Naive B cell (primary cell): ENCODE measurements at regions not wholly inside any gene's neighbourhood (a gene's known extent, or its start where the extent isn't known, plus 50 kb on each side); places are given as distances from the start of the nearest gene placed in this dataset.

ENCODE experiments used
- ATAC-seq, 2 donors: fragments of 150-1000 bp; cut with Tn5 transposase; 2 replicates each; pipeline ENCODE4 v1.10.0; 2021; ENCODE audit warnings: low read depth in 2 of 2, mild to moderate bottlenecking in 2 of 2, moderate library complexity in 2 of 2
- DNase-seq: peaks from one replicate; pipeline ENCODE4 v3.0.0; 2022
- H3K27ac Mint-ChIP-seq, 6 donors: one replicate each; pipeline ENCODE4 v1.8.0; 2020 to 2022; ENCODE audit warnings: mild to moderate bottlenecking in 6 of 6, mixed read lengths in 6 of 6, moderate library complexity in 5 of 6, inconsistent platforms in 2 of 6
- H3K27me3 Mint-ChIP-seq, 3 donors: one replicate each; pipeline ENCODE4 v1.8.0; 2021 to 2022; ENCODE audit warnings: mixed read lengths in 3 of 3, mild to moderate bottlenecking in 1 of 3
- H3K36me3 Mint-ChIP-seq, 2 donors: one replicate each; pipeline ENCODE4 v1.8.0; 2020 to 2022; ENCODE audit warnings: mixed read lengths in 2 of 2, inconsistent platforms in 1 of 2, mild to moderate bottlenecking in 1 of 2
- H3K4me1 Mint-ChIP-seq, 3 donors: one replicate each; pipeline ENCODE4 v1.8.0; 2020 to 2022; ENCODE audit warnings: mixed read lengths in 3 of 3, inconsistent platforms in 1 of 3, mild to moderate bottlenecking in 1 of 3, moderate library complexity in 1 of 3
- H3K4me3 Mint-ChIP-seq, 8 donors: one replicate each; pipeline ENCODE4 v1.8.0; 2020 to 2022; ENCODE audit warnings: mild to moderate bottlenecking in 8 of 8, mixed read lengths in 8 of 8, moderate library complexity in 8 of 8, inconsistent platforms in 2 of 8
- H3K9me3 Mint-ChIP-seq, 7 donors: one replicate each; pipeline ENCODE4 v1.8.0; 2020 to 2022; ENCODE audit warnings: mixed read lengths in 7 of 7, mild to moderate bottlenecking in 5 of 7, inconsistent platforms in 2 of 7, moderate library complexity in 1 of 7

DNA sequence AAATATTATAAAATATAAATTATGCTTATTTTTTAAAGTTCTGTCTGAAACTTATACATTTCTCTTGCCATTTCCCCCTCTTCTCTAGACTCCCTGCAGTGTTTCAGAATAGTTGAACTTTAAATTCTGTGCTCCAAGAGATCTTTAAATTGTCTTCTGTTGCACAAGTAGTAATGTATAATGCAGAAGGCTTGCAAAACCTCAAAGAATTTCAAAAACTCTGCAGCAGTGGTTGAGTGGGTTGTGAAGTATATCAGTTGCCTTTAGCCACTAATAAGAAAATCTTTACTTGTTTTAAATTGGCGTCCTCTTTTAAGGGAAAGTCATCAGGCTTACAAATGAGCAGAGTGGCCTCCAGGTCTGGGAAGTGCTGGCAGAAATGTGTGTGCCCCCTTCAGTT lies 1153.3 kb upstream of the PABPC4L start:
- Mint-ChIP-seq H3K9me3 (no peaks in the 10 kb centered on the region), H3K27me3 (no peaks in the 10 kb centered on the region), H3K4me1 (no peaks in the 10 kb centered on the region), H3K36me3 (no peaks in the 10 kb centered on the region), H3K4me3 (no peak overlapping the region), H3K27ac (no peak overlapping the region)
- ATAC-seq (no peak), DNase-seq (no peak)

DNA sequence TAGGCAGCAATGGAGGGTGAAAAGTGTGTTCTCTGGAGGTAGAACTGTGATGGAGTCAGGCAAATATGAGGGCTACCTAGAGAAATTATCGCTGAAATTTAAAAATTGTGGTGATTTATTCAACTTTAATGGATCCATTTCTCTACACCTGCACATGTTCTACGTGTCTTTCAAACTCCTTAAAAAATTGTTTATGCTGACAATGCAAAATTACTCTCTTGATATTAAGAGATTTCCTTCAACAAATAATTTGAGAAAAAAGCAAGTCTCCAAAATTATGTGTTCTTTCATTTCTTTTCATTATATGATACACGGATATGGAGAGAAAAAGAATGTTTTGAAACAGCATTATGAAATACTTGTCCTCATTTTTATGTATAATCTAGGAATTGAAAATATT lies 1151.4 kb upstream of the PABPC4L start:
- ATAC-seq = no peak
- H3K36me3 Mint-ChIP-seq = no peaks in the 10 kb centered on the region
- peaks cover 0 to 3% (median 0%) of the 10 kb centered on the region in 7 donors for H3K9me3 Mint-ChIP-seq
- H3K27ac Mint-ChIP-seq = no peak overlapping the region
- H3K4me1 Mint-ChIP-seq = no peaks in the 10 kb centered on the region
- DNase-seq = no peak
- H3K27me3 Mint-ChIP-seq = no peaks in the 10 kb centered on the region
- no peak overlapping the region for H3K4me3 Mint-ChIP-seq

DNA sequence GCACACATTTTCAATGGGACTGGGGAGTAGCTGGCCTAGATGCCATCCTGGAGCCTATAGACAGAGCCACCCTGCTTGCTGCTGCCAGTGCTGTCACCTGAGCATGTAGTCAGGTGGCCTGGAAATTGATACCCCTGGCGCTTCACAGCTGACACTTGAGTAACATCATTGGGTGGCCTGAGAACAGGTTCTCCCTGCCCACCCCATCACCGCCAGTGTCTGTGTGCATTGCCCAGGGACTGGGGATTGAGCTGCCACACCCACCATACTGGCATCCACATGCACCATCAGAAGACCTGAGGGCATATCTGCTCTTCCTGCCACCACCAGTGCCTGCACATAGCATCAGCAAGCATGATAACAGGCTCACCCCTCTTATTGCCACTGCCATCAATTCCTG lies 1142.9 kb upstream of the PABPC4L start:
- Mint-ChIP-seq H3K4me3 (no peak overlapping the region), H3K9me3 (peaks cover 0 to 4% (median 0%) of the 10 kb centered on the region in 7 donors), H3K27ac (no peak overlapping the region), H3K27me3 (no peaks in the 10 kb centered on the region), H3K4me1 (no peaks in the 10 kb centered on the region), H3K36me3 (no peaks in the 10 kb centered on the region)
- ATAC-seq (no peak), DNase-seq (no peak)

DNA sequence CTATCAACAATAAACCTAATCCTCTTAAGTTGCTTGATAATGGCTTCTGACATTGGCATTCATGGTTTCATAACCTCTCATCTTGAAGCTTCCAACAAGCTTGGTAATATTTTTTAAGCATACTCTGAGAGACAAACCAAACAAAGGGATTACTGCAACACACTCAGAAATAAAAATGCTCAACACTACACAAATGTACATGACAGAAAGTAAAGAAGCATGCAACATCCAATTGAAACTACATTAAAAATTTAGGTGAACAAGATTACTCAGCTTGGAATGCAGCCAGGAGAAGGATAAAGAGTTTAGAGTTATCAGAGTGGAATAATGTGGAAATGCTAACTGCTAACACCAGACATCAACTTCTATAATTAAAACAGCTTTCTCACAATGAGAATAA lies 1136.6 kb upstream of the PABPC4L start:
- peaks cover 0 to 2% (median 0%) of the 10 kb centered on the region in 7 donors for H3K9me3 Mint-ChIP-seq
- peak overlapping the region in 1 of 6 donors; percentile 39 for H3K27ac Mint-ChIP-seq
- no peaks in the 10 kb centered on the region for H3K27me3 Mint-ChIP-seq
- ATAC-seq (no peak), DNase-seq (no peak)
- H3K4me1 Mint-ChIP-seq = no peaks in the 10 kb centered on the region
- no peak overlapping the region for H3K4me3 Mint-ChIP-seq
- no peaks in the 10 kb centered on the region for H3K36me3 Mint-ChIP-seq

DNA sequence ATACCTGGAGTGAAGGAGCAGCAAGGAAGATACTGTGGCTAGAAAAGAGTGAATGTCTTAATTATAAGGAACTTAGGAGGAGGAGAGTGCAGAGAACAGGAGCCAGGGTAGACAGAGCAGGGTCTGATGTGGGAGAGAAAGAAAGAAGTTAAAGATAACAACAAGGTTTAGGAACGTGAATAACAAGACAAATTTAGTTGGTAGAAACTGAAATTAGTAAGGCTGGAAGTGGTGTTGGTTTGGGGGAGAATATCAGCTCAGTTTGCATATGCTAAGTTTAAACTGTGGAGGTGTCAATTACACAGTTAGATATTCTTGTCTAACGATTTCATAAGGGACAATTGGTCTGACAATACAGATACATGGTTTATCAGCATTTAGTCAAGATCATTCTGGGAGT lies 1123.7 kb upstream of the PABPC4L start:
- Mint-ChIP-seq H3K4me1 (no peaks in the 10 kb centered on the region), H3K27me3 (no peaks in the 10 kb centered on the region), H3K36me3 (no peaks in the 10 kb centered on the region), H3K4me3 (no peak overlapping the region), H3K9me3 (peaks cover 0 to 9% (median 4%) of the 10 kb centered on the region in 7 donors), H3K27ac (no peak overlapping the region)
- DNase-seq = no peak
- no peak for ATAC-seq

DNA sequence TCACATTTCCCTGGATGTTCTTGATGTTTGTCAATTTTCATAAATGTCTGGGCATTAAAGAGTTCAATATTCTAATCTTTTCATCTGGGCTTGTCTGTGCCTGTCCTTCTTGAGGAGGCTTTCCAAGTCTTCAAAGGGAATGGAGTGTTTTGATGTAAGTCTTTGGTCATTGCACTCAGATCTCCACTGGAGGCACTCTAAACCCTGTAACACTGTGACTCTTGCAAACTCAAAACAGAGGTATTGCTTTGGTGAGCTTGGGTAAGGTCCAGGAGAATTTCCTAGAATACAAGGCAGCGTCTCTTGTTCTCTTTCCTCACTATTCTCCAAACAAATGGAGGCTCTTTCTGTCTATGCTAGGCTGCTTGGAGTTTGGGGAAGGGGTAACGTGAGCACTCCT lies 1118.1 kb upstream of the PABPC4L start:
- ATAC-seq (no peak), DNase-seq (no peak)
- Mint-ChIP-seq H3K27ac (no peak overlapping the region), H3K27me3 (no peaks in the 10 kb centered on the region), H3K9me3 (peaks cover 3 to 9% (median 7%) of the 10 kb centered on the region in 7 donors), H3K4me1 (no peaks in the 10 kb centered on the region), H3K36me3 (no peaks in the 10 kb centered on the region), H3K4me3 (no peak overlapping the region)

GRCh38 chr4:135316266-135316779 lies 1114.7 kb upstream of the PABPC4L start:
- Mint-ChIP-seq H3K36me3 (no peaks in the 10 kb centered on the region), H3K4me1 (no peaks in the 10 kb centered on the region), H3K27me3 (no peaks in the 10 kb centered on the region), H3K4me3 (peak overlapping the region in 1 of 8 donors; percentile 22), H3K27ac (no peak overlapping the region), H3K9me3 (peaks cover 0 to 9% (median 5%) of the 10 kb centered on the region in 7 donors)
- no peak for ATAC-seq
- no peak for DNase-seq

DNA sequence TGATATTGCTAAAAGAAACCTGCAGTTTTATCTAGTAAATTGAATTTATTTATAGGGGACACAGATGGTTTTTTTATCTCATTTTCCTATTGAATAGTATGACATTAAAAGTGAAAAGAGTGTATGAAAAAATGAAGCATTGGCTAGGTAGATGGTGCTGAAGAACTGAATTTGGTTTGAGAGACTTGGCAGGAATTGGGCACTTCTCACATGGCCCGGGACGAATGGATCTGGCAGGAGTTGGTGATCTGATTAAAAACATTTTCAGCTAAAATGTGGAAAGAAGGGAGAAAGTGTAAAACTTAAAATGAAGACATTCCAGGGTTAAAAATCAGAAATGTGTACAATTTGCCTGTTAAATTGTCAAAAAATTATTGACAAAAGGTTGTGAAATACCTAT lies 1088.5 kb upstream of the PABPC4L start:
- no peak for ATAC-seq
- no peak for DNase-seq
- Mint-ChIP-seq H3K9me3 (peaks cover 0 to 6% (median 0%) of the 10 kb centered on the region in 7 donors), H3K4me3 (no peak overlapping the region), H3K27me3 (no peaks in the 10 kb centered on the region), H3K36me3 (no peaks in the 10 kb centered on the region), H3K4me1 (no peaks in the 10 kb centered on the region), H3K27ac (no peak overlapping the region)

GRCh38 chr4:135283934-135284333 lies 1082.3 kb upstream of the PABPC4L start:
- no peak overlapping the region for H3K4me3 Mint-ChIP-seq
- no peak overlapping the region for H3K27ac Mint-ChIP-seq
- ATAC-seq (no peak), DNase-seq (no peak)
- H3K36me3 Mint-ChIP-seq = no peaks in the 10 kb centered on the region
- peaks cover 0 to 9% (median 3%) of the 10 kb centered on the region in 7 donors for H3K9me3 Mint-ChIP-seq
- no peaks in the 10 kb centered on the region for H3K27me3 Mint-ChIP-seq
- no peaks in the 10 kb centered on the region for H3K4me1 Mint-ChIP-seq

- ATAC-seq (no peak), DNase-seq (no peak)
- peaks cover 0 to 14% (median 3%) of the 10 kb centered on the region in 7 donors for H3K9me3 Mint-ChIP-seq
- no peak overlapping the region for H3K4me3 Mint-ChIP-seq
- no peaks in the 10 kb centered on the region for H3K4me1 Mint-ChIP-seq
- no peaks in the 10 kb centered on the region for H3K27me3 Mint-ChIP-seq
- no peak overlapping the region for H3K27ac Mint-ChIP-seq
- no peaks in the 10 kb centered on the region for H3K36me3 Mint-ChIP-seq
Measured at GRCh38 chr4:135282676-135283075, 1081.1 kb upstream of the PABPC4L start.

DNA sequence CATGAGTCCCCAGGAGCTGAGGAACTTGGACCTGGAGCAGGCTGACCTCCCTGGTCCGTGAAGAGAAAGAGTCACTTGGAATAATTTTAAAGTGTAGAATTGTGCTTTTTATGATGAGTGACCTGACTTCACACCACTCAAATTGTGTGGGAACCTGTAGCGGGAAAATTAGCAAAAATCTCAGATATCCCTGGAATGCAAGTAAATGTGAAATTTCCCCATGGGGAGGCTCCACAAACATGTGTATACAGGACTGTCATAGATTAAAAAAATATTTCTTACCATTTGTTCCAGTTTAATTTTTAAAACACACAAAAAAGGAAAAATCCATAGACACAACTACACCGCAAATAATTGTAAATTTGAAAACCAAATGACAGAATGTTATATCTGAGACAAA lies 1079.6 kb upstream of the PABPC4L start:
- Mint-ChIP-seq H3K36me3 (no peaks in the 10 kb centered on the region), H3K27ac (no peak overlapping the region), H3K9me3 (peaks cover 0 to 14% (median 3%) of the 10 kb centered on the region in 7 donors), H3K4me1 (no peaks in the 10 kb centered on the region), H3K27me3 (no peaks in the 10 kb centered on the region), H3K4me3 (no peak overlapping the region)
- DNase-seq (no peak), ATAC-seq (no peak)

- Mint-ChIP-seq H3K27ac (no peak overlapping the region), H3K4me3 (no peak overlapping the region), H3K9me3 (peaks cover 0 to 9% (median 3%) of the 10 kb centered on the region in 7 donors), H3K27me3 (no peaks in the 10 kb centered on the region), H3K36me3 (no peaks in the 10 kb centered on the region), H3K4me1 (no peaks in the 10 kb centered on the region)
- no peak for DNase-seq
- no peak for ATAC-seq
Measured at GRCh38 chr4:135277980-135278315, 1076.4 kb upstream of the PABPC4L start.

DNA sequence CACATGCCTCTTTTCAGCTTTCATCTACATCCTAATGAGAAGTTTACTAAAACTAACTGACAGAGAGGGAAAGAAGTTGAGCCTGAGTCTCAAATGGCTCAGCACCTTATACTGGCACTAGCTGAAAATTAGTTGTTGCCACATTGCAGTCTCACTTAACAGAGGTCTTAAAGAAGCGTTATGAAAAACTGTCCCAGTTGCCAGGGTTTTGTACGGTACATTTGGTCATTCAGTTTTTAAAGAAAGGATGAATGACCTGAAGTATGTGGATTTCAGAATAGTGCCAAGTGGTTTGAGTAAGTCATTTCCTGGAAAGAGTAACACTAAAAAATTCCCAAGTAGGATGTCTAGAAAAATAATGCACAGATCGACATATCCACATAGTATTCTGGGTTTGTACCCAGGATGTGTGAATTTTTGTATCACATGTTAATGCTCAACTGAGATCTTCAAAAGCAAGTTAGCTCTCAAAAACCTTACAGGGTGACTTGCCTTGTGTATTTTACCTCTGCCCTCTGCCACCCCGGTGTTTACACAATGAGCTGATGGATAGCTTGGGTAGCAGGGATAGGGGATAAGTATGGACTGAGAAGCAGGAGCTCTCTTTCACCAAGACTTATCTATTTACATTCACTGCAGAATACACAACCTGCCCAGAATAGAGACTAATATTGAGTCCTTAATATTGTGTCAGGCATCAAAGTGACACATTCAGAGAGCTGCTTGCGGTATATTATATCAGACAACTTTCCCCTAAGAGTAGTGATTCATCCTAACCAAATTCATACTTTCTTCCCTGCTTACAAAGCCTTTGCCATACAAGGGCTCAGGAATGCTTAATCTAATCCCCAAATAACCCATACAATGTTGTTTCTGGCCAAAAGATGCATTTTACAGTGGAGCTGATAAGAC lies 1075.7 kb upstream of the PABPC4L start:
- Mint-ChIP-seq H3K4me1 (no peaks in the 10 kb centered on the region), H3K27ac (no peak overlapping the region), H3K4me3 (no peak overlapping the region), H3K27me3 (no peaks in the 10 kb centered on the region), H3K9me3 (peaks cover 0 to 5% (median 0%) of the 10 kb centered on the region in 7 donors), H3K36me3 (no peaks in the 10 kb centered on the region)
- DNase-seq = no peak
- ATAC-seq = no peak

- no peak for ATAC-seq
- no peaks in the 10 kb centered on the region for H3K4me1 Mint-ChIP-seq
- DNase-seq = no peak
- peaks cover 0 to 5% (median 0%) of the 10 kb centered on the region in 7 donors for H3K9me3 Mint-ChIP-seq
- H3K36me3 Mint-ChIP-seq = no peaks in the 10 kb centered on the region
- H3K27me3 Mint-ChIP-seq = no peaks in the 10 kb centered on the region
- no peak overlapping the region for H3K4me3 Mint-ChIP-seq
- peak overlapping the region in 1 of 6 donors; percentile 39 for H3K27ac Mint-ChIP-seq
Measured at GRCh38 chr4:135274416-135274815, 1072.8 kb upstream of the PABPC4L start.
